SIG-M5 treated with dmso at 0.1 percent for 504 hours (cell line): ENCODE measurements at regions not wholly inside any gene's neighbourhood (a gene's known extent, or its start where the extent isn't known, plus 50 kb on each side); places are given as distances from the start of the nearest gene placed in this dataset.

ENCODE experiments used
- DNase-seq: peaks from one replicate; lab custom pipeline; 2025; ENCODE audit not compliant: unreplicated experiment; lab: John Stamatoyannopoulos, UW

- DNase-seq, result no peak
Observed at GRCh38 chr13:90533866-90534265, 813.6 kb upstream of the MIR17HG start.

- DNase-seq, result no peak
Observed at GRCh38 chr13:90534617-90535370, 812.7 kb upstream of the MIR17HG start.

- no peak for DNase-seq
Observed at GRCh38 chr13:90535421-90535820, 812.1 kb upstream of the MIR17HG start.

- DNase-seq, result no peak
Observed at GRCh38 chr13:90538063-90538462, 809.4 kb upstream of the MIR17HG start.

- DNase-seq, result no peak
Observed at GRCh38 chr13:90541346-90541745, 806.1 kb upstream of the MIR17HG start.

- DNase-seq, result no peak
Observed at GRCh38 chr13:90542959-90543505, 804.5 kb upstream of the MIR17HG start.

GRCh38 chr13:90545070-90545840, 802.2 kb upstream of the MIR17HG start:
- no peak for DNase-seq

GRCh38 chr13:90547272-90547790, 800.2 kb upstream of the MIR17HG start:
- DNase-seq, result no peak

GRCh38 chr13:90551253-90551652, 796.2 kb upstream of the MIR17HG start:
- DNase-seq, result no peak

GRCh38 chr13:90552702-90553101, 794.8 kb upstream of the MIR17HG start:
- no peak for DNase-seq

GRCh38 chr13:90553159-90553558, 794.3 kb upstream of the MIR17HG start:
- no peak for DNase-seq

GRCh38 chr13:90557626-90558025, 789.9 kb upstream of the MIR17HG start:
- DNase-seq, result no peak

- no peak for DNase-seq
Observed at GRCh38 chr13:90562443-90562842, 785.0 kb upstream of the MIR17HG start.

- DNase-seq, result no peak
Observed at GRCh38 chr13:90564096-90564495, 783.4 kb upstream of the MIR17HG start.

- DNase-seq, result no peak
Observed at GRCh38 chr13:90564566-90564965, 782.9 kb upstream of the MIR17HG start.

GRCh38 chr13:90565985-90566713, 781.3 kb upstream of the MIR17HG start:
- no peak for DNase-seq

- no peak for DNase-seq
Observed at GRCh38 chr13:90568165-90568564, 779.3 kb upstream of the MIR17HG start.

GRCh38 chr13:90576067-90576466, 771.4 kb upstream of the MIR17HG start:
- no peak for DNase-seq

- DNase-seq, result no peak
Observed at GRCh38 chr13:90577726-90578125, 769.8 kb upstream of the MIR17HG start.

- DNase-seq, result no peak
Observed at GRCh38 chr13:90585392-90585791, 762.1 kb upstream of the MIR17HG start.

GRCh38 chr13:90591260-90591926, 756.1 kb upstream of the MIR17HG start:
- DNase-seq, result no peak
